ENCODE measurements at regions not wholly inside any gene's neighbourhood (a gene's known extent, or its start where the extent isn't known, plus 50 kb on each side); places are given as distances from the start of the nearest gene placed in this dataset.

- DNase-seq (ENCODE audit: low read depth in 2 of 2, low spot score in 1 of 2), result no peak
Observed at GRCh38 chr15:70257047-70257446, 159.3 kb upstream of the TLE3 start.

DNA sequence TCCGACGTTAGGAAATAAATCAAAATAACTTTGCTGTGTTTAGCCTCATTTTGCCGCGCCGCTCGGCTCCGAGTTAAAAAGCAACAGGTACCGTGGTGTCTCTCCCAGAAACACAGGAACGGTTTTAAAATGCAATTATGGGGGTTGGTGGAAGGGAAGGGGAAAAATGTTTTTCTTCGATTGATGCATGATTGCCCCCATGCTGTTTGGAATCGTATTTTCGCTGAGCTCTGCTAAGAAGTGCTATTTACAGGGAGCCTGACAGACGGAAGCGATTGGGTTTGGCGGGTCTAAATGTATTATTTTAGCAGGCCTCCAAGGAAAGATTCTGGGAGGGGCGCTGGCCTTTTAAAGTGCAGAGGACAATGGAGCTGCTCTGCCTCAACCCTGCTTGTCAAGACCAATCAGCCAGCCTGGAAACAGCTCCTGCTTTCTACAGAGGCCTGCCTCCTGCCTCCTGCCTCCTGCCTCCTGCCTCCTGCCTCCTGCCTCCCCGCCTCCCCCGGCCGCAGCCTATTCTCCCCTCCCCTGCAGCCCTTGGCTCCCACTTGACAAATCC lies 156.7 kb upstream of the TLE3 start:
- no peak for DNase-seq (ENCODE audit: low read depth in 2 of 2, low spot score in 1 of 2)

DNA sequence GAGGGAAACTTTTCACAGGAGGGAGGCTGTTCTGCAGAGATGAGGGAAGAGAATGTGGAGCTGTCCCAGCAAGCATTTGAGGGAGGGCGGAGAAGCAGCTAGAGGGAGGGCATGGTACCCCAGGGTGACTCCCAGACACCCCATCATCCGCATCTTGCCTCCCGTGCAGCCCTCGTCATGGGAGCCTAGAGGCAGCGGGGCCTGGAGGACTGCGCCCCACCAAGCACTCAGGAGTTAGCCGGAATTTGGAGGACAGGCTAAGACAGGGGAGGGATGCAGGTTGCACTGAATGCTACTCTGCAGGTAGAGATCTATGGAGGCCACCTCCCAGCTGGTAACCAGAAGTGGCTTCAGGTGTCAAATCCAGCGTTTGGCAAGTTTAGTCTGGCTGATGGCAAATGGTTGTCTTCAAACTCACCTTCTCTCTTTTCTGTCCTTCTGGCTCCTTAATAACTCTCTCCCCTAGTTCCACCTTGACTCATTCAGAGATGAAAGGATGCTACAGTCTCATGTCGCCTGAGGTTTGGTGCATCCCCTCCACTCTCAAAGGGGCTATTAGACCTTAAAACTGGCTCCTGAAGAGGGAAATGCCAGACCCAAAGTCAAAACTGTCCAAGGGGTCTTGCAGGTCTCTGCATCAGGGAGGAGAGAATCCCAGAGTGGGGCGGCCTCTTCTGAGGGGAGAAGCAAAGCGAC lies 155.9 kb upstream of the TLE3 start:
- DNase-seq (ENCODE audit: low read depth in 2 of 2, low spot score in 1 of 2), result no peak

GRCh38 chr15:70252951-70253320 lies 155.2 kb upstream of the TLE3 start:
- DNase-seq (ENCODE audit: low read depth in 2 of 2, low spot score in 1 of 2), result no peak

DNA sequence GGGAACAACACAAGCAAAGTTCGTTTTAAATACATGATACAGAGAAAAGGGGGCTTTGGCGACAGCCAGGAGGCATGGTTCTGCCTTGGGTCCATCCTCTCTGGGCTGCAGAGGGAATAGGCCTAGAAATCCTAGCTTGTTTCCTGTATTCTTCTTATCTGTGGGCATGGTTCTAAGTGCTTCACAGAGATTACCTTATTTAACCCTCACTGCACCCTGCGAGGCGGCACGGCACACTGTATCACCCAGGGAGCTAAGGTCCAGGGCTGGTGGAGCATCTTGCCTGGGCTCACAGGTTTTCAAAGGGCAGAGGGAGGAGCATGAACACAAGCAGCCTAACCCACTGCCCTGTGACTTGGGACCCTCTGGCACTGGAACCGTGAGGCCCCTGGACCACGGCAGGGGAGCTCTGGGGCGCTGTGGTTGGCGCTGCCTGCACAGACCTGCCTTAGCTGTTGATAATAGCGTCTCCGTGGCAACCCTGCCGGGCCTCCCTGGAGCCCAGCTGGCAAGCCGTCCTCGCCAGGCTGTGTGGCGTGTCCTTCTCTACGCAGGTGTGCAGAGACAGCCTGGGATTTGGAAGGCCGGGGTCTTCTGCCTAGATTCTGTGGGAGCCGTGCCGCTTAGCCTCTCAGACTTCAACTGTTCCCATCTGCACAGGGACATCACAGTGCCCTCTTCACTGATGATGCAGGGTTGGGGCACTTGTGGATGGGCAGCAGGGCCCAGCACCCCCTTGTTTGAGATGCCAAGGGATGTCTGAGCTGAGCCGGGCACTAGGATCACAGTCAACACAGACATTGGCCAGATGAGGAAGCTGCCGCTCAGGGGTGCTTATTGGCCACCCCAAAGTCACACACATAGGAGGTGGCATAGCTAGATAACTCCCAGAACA lies 154.6 kb upstream of the TLE3 start:
- DNase-seq (ENCODE audit: low read depth in 2 of 2, low spot score in 1 of 2), result no peak

GRCh38 chr15:70251246-70251990 lies 153.7 kb upstream of the TLE3 start:
- DNase-seq (ENCODE audit: low read depth in 2 of 2, low spot score in 1 of 2), result no peak

DNA sequence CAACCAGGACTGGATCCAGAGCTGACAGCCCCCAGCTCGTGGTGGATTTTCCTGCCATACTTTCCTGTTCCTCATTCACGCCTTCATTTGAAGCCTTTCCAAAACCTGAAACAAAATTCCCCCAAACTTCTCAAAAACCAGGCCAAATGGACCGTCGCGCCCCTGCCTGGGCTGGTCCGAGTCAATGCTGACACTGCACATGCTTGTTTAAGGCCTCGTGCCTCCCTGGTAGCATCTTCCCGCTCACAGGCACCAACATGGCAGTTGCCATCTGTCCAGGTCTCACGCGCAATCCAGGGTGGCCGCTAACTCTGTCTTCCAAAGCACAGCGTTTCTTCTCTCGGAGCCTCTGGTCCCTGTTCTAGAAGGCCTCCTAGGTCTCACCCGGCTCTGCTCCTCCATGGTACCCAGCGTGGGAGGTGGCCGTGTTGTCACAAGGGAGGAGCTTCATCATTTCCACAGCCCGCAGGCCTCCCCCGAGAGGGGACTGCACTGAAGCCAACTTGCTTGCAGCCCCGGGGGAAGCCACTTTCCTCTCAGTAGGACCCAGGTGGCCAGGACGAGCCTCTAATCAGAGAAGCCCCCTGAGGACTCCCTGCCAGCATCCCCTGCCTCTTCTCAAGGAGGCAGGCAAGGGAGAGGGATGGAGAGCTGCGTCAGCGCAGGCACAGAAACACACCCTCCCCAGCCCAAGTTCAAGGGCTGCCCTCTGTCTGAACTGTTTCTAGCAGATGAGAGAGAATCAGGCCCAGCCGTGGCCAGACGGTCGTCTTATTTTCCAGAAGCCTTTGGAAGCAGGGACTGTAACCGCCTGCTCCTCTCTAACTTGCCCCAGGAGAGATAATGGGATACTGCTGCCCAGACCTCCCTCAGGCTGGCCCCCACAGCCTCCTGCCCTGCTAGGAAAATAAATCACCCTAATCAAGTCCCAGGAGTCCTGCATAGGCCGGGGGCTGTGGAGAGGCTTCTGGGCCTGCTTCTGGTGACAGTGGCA lies 152.8 kb upstream of the TLE3 start:
- DNase-seq (ENCODE audit: low read depth in 2 of 2, low spot score in 1 of 2), result no peak

DNA sequence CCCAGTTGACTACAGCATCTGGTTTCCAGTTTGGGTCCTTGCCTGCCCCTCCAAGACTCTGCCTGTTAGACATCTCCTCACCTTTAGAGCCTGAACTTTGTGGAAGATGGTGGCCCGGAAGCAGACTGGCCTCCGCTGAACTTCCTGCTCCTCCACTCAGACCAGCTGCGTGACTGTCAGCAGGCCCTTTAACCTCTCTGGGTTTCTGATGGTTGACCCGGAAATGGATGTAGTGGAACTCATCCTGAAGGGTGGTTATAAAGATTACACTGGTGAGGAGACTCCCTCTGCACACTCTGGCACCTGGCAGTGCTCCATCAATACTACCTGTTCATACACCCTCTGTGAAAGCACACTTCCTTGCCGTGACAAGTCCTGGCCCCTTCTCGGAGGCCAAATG lies 151.9 kb upstream of the TLE3 start:
- DNase-seq (ENCODE audit: low read depth in 2 of 2, low spot score in 1 of 2), result no peak

DNA sequence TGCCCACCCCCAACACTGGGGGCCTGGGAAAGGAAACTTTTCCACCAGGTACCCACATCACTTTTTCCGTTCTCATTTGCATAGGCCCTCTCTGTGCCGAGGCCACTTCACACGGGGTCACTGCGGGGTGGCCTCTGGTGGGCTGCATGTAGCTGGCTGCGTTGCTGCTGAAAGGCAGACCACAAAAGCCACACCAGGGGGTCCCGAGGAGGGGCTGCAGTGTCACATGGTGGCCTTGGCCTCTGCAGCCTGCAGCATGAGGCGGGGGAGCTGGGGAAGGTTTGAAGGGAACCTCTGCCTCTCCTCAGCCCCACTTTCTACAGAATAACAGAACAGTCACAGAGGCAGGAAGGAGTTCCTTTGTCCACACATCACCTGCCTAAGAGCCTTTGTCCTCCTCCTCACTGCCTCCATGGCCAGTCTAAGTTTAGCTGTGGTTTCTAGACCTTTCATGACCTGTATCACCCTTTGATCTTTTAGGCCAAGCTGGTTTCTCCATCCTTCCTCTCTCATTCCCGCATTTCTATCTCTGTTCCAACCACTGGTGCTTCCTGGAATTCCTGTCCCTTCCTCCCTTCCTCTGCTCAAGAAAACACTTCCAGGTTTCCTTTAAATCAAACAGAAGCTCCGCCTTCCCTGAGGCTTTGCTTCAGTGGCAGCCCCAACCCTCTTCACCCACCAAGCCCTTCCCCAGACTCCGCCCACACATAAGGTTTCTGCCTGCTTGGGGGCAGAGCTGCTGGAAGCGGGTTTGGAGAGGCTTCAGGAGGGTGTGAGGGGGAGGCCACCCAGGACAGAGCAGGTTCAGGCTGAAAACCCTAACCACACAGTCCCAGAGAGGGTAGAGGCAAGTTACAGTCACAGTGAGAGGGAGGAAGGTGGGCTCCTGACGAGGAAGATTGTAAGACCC lies 150.7 kb upstream of the TLE3 start:
- DNase-seq (ENCODE audit: low read depth in 2 of 2, low spot score in 1 of 2), result no peak

DNA sequence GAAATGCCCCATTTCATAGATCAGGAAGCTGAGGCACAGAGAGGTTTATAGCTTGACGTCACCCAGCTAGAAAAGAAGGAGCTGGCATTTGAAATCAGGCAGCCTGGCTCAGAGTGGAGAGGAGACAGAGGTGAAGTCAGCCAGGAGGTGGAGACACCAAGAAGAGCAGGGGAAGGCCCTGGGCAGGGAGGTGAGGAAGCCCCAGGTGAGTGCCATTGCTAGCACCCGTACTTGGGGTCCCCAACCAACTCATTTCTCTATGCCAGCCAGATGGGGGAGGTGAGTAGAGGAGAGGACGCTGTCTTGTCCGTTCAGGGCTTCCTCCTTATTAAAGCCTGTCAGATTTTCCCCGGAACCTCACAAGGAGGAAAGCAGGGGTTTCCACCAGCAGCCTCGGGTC lies 149.6 kb upstream of the TLE3 start:
- DNase-seq (ENCODE audit: low read depth in 2 of 2, low spot score in 1 of 2), result no peak

DNA sequence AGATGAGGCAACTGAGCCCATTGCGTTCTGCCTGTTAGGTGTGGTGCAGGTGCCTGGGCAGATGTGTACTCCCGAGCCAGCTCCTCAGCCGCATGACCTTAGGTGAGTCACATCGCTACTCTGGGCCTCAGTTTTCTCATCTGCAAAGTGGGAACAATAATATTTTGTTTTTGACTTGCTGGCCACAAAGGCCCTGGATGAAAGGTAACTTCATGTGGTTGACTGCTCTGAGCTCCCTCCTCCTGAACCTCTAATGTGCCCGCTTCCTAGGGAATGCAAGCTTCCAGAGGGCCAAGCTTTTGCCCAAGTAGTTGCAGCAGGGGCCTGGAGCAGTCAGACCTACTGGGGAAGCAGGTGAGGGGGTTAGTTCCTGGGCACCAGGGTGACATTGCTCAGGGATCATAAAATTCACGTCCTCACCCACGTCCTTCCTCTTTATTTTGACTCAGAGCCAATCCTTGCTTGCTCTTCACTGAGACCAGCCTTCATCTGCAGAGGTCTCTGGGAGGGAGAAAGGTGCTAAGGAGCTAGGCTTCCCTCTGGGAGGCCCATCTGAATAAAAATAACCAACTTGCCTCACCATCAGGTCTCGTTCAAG lies 149.0 kb upstream of the TLE3 start:
- no peak for DNase-seq (ENCODE audit: low read depth in 2 of 2, low spot score in 1 of 2)

GRCh38 chr15:70245932-70246622 lies 148.4 kb upstream of the TLE3 start:
- no peak for DNase-seq (ENCODE audit: low read depth in 2 of 2, low spot score in 1 of 2)

GRCh38 chr15:70244978-70245542 lies 147.3 kb upstream of the TLE3 start:
- DNase-seq (ENCODE audit: low read depth in 2 of 2, low spot score in 1 of 2), result no peak

GRCh38 chr15:70243686-70244540 lies 146.2 kb upstream of the TLE3 start:
- DNase-seq (ENCODE audit: low read depth in 2 of 2, low spot score in 1 of 2), result no peak

DNA sequence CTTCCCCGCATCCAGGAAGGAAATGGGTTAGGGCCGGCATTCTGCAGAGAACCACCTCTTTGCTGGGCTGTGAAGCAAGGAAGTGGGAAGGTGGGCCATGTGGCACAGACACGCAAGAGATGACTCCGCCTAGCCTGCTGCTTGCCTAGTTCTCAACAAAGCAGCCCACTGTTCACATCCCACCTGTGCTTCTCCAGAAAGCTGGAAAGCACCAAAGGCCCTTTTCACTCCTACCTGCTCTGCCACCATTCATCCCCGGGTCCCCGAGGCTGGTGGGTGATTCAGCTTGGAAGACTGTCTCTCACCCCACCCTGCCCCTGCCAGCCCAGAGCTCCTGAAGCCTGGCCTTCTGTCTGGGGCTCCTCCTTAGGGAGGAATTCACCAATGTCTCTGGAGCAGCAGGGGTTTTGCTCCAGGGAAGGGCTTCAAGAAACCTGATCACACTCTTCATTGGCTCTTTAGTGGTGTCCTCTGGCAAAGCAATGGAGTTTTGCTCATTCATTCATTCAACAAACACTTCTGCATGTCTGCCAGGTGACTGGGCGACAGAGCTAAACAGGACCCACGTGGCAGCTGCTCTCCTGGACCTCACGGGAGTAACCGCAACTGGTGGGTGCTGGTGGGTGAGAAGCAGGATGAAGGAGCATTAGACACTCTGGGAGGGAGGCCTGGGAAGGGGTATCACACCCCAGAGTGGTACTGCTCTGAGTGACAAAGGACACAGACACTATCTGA lies 145.4 kb upstream of the TLE3 start:
- no peak for DNase-seq (ENCODE audit: low read depth in 2 of 2, low spot score in 1 of 2)

- DNase-seq (ENCODE audit: low read depth in 2 of 2, low spot score in 1 of 2), result no peak
Observed at GRCh38 chr15:70241561-70242320, 144.0 kb upstream of the TLE3 start.

Measured in stimulated activated CD8-positive, alpha-beta memory T cell treated with anti-CD3 and anti-CD28 coated beads, Interleukin-4, amount 100 ng/mL, for 1 hour (primary cell).